ENCODE measurements at regions not wholly inside any gene's neighbourhood (a gene's known extent, or its start where the extent isn't known, plus 50 kb on each side); places are given as distances from the start of the nearest gene placed in this dataset.
A peak's percentile ranks its signal among the peaks of the same experiment; 100 is the strongest.

DNA sequence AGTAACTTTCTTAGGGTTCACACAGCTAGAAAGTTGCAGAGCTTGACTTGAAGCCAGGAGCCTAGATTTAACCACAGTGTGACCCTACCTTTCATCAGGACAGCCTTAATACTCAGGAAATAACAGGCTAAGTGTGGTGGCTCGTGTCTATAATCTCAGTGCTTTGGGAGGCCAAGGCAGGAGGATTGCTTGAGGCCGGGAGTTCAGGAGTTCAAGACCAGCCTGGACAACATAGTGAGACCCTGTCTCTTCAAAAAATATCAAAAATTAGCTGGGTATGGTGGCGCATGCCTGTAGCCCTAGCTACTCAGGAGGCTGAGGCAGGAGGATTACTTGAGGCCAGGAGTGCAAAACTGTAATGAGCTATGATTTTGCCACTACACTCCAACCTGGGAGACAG, 681.1 kb downstream of the MAT2B start:
- Histone ChIP-seq H3K4me1 (peaks cover 6% of the 10 kb centered on the region; the same call in 1 of the 2 replicates), H3K9me3 (no peaks in the 10 kb centered on the region), H3K36me3 (no peaks in the 10 kb centered on the region), H3K4me3 (ENCODE audit: low read depth, low read length) (no peak overlapping the region), H3K27me3 (no peaks in the 10 kb centered on the region)
- TF ChIP-seq, protein P1, sequence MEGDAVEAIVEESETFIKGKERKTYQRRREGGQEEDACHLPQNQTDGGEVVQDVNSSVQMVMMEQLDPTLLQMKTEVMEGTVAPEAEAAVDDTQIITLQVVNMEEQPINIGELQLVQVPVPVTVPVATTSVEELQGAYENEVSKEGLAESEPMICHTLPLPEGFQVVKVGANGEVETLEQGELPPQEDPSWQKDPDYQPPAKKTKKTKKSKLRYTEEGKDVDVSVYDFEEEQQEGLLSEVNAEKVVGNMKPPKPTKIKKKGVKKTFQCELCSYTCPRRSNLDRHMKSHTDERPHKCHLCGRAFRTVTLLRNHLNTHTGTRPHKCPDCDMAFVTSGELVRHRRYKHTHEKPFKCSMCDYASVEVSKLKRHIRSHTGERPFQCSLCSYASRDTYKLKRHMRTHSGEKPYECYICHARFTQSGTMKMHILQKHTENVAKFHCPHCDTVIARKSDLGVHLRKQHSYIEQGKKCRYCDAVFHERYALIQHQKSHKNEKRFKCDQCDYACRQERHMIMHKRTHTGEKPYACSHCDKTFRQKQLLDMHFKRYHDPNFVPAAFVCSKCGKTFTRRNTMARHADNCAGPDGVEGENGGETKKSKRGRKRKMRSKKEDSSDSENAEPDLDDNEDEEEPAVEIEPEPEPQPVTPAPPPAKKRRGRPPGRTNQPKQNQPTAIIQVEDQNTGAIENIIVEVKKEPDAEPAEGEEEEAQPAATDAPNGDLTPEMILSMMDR (IDR thresholded peaks at IDR 0.05; ENCODE audit: low read depth, low read length), result no peak
- no peak for DNase-seq

DNA sequence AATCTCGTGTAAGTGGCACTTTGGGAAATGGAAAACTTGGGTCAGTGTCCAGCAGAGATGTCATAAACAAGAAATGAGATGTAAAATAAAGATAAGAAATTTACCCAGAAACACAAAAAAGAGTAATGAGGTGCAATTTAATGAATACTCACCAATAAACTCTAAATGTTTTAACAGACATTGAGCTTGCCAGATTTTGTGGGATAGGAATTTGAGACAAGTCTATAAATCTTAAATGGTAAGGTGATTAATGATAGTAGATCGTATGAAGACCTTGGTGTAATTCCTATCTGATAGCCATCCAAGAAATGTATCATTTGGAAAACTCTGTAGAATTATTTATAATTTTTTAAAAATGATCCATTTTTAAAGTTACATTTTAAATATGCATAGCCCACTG, 682.4 kb downstream of the MAT2B start:
- TF ChIP-seq, protein P1 (IDR thresholded peaks at IDR 0.05; ENCODE audit: low read depth, low read length), result no peak
- DNase-seq, result no peak

DNA sequence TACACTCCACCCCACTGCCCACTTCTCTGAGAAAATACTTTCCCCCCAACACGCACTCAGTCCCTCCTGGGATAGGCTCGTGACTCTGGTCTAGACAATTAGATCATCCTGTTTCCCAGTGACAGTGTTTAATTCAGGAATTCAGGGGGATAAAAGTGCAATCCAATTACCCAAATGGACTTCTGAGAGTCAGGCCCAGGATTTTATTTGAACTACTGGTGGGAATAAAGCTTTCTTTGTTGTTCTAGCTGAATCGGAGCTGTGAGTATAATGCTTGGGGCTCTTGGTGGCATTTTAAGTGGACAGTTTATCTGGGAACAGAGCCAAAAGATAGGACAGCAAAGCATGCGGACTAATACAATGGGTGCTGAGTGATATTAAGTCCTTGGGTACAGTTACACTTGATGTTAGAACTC, 683.3 kb downstream of the MAT2B start:
- peak; percentile 35 for DNase-seq
- H3K27me3 ChIP-seq, result no peaks in the 10 kb centered on the region
- TF ChIP-seq, protein P1 (IDR thresholded peaks at IDR 0.05; ENCODE audit: low read depth, low read length), result no peak

More for the DNA sequence above, 682.4 kb downstream of the MAT2B start:
- Histone ChIP-seq H3K9me3 (no peaks in the 10 kb centered on the region), H3K36me3 (no peaks in the 10 kb centered on the region), H3K4me1 (peaks cover 6% of the 10 kb centered on the region; the same call in 1 of the 2 replicates), H3K4me3 (ENCODE audit: low read depth, low read length) (no peak overlapping the region), H3K27me3 (no peaks in the 10 kb centered on the region)

DNA sequence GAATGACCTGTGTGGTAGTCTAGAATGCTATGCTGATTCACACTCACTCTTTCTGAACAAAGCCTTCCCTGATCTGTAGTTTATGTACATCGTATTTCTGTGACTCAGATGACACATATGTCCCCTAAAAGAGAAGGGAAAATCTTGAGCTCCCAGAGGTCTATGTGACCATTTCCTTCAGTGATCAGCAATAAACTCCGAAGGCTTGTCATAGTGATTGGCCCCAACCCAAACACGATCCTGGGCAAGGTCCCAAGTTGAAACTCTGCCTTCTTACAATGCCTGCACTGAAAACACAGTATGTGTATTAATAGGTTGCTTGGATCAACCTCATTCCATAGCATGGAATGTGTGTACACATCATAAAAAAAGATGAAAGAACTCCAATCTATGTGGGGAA, 685.8 kb downstream of the MAT2B start:
- no peak for DNase-seq
- no peaks in the 10 kb centered on the region for H3K36me3 ChIP-seq
- H3K9me3 ChIP-seq, result no peaks in the 10 kb centered on the region
- peaks cover 6% of the 10 kb centered on the region; the same call in 1 of the 2 replicates for H3K4me1 ChIP-seq
- no peak overlapping the region for H3K4me3 ChIP-seq (ENCODE audit: low read depth, low read length)
- TF ChIP-seq, protein P1 (IDR thresholded peaks at IDR 0.05; ENCODE audit: low read depth, low read length), result no peak
- no peaks in the 10 kb centered on the region for H3K27me3 ChIP-seq

More for the DNA sequence above, 683.3 kb downstream of the MAT2B start:
- Histone ChIP-seq H3K4me3 (ENCODE audit: low read depth, low read length) (peak overlapping the region; percentile 17), H3K4me1 (peaks cover 6% of the 10 kb centered on the region; the same call in 1 of the 2 replicates), H3K36me3 (no peaks in the 10 kb centered on the region), H3K9me3 (no peaks in the 10 kb centered on the region)

DNA sequence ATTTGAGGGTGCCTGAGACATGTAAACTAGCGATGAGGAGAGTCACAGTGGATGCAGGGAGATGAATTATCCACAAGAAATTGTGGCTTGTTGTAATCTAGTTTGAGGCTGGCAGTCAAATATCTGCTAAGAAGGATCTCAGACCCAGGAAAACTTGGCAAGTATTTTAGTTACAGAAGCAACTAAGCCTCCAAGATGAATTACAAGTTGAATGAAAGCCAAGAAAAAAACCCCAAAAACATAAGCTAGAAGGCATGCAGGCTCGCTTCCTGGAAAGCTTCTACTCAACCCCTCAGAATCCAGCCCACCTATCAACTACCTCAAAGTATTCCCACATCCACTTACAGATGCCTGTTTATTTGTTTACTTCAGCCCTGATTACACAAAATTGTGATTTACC, 696.9 kb downstream of the MAT2B start:
- TF ChIP-seq, protein P1 (IDR thresholded peaks at IDR 0.05; ENCODE audit: low read depth, low read length), result no peak
- H3K4me3 ChIP-seq (ENCODE audit: low read depth, low read length), result no peak overlapping the region
- peaks cover 10% of the 10 kb centered on the region for H3K4me1 ChIP-seq
- H3K27me3 ChIP-seq, result no peaks in the 10 kb centered on the region
- DNase-seq, result no peak
- H3K9me3 ChIP-seq, result no peaks in the 10 kb centered on the region
- H3K36me3 ChIP-seq, result no peaks in the 10 kb centered on the region

DNA sequence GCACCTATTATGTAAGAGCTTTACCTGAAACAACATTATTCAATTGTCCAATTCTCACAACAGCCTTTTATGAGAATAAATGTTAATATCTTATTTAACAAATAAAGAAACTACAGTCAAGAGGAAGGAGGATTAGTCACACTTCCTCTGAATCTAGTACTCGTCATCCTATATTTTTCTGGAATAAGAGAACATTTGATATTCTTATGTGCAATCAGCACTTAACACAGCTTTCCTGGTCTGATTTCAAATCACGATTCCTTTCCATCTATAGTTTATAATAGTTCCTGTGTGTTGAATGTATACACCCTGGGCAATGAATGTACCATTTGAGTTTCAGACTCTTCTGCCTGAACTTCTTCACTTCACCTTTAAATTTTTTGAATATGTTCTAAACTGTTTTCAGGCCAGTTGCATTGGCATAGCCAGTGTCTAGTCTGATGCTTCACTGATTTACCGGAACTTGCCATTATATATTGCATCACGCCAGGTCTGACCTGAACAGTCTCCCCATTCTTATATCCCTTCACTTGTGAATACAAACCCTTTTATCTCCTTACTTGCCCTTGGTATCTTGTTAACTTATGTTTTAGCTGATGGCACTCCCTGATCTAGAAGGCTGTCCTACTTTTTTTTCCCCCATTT, 698.3 kb downstream of the MAT2B start:
- no peak for DNase-seq
- Histone ChIP-seq H3K27me3 (no peaks in the 10 kb centered on the region), H3K9me3 (no peaks in the 10 kb centered on the region), H3K36me3 (no peaks in the 10 kb centered on the region), H3K4me3 (ENCODE audit: low read depth, low read length) (no peak overlapping the region), H3K4me1 (peaks cover 18% of the 10 kb centered on the region)
- TF ChIP-seq, protein P1 (IDR thresholded peaks at IDR 0.05; ENCODE audit: low read depth, low read length), result no peak

All from BE2C (cell line).